ENCODE measurements at regions not wholly inside any gene's neighbourhood (a gene's known extent, or its start where the extent isn't known, plus 50 kb on each side); places are given as distances from the start of the nearest gene placed in this dataset.

- no peak for TF ChIP-seq CTCF (IDR thresholded peaks at IDR 0.05; ENCODE audit: low read length)
- no peak for TF ChIP-seq EZH2 (optimal IDR thresholded peaks at IDR 0.05; ENCODE audit: low read depth, low read length)
- TF ChIP-seq EZH2phosphoT487 (IDR thresholded peaks at IDR 0.05; ENCODE audit: low read length), result no peak
Observed at GRCh38 chr5:62084391-62084790, 221.6 kb upstream of the KIF2A start.
